B cell (primary cell): ENCODE measurements at regions not wholly inside any gene's neighbourhood (a gene's known extent, or its start where the extent isn't known, plus 50 kb on each side); places are given as distances from the start of the nearest gene placed in this dataset.

Experiments
- ATAC-seq: fragments of 200-7000 bp; cut with Tn5 transposase; one replicate; pipeline ENCODE4 v1.10.0; 2021; ENCODE audit warnings: low read depth, mild to moderate bottlenecking, moderate number of reproducible peaks, moderate library complexity
- CTCF ChIA-PET: fragments of 350-600 bp; sonication (Branson Sonifier 250); formaldehyde crosslinking; loops from one replicate; lab custom pipeline; 2021; ENCODE audit warnings: antibody characterized with exemption, inconsistent platforms; lab: Charles Lee
- POLR2A ChIA-PET: fragments of 350-600 bp; sonication (Branson Sonifier 250); formaldehyde crosslinking; loops from one replicate; lab custom pipeline; 2021; ENCODE audit warnings: antibody characterized with exemption; lab: Charles Lee
- DNase-seq: peaks from one replicate; pipeline ENCODE4 v3.0.0; 2013
- H2AFZ ChIP-seq: 2 replicates; pipeline ENCODE4 v1.6.1; 2012; ENCODE audit warnings: mild to moderate bottlenecking, low read depth, low read length; ENCODE audit not compliant: insufficient read depth, poor library complexity, severe bottlenecking
- H3K27ac ChIP-seq, 2 donors: 1 replicate in 1 of 2; 2 replicates in 1 of 2; pipeline ENCODE4 v1.5.1; 2012 to 2013; ENCODE audit warnings: low read length in 2 of 2, mild to moderate bottlenecking in 2 of 2, moderate library complexity in 1 of 2
- H3K27me3 ChIP-seq, 4 experiments: fragments of 200-600 bp in 1 of 4; sonication (generic) in 1 of 4; replicated peaks in 1 of 4; 1 replicate in 2 of 4; 2 replicates in 2 of 4; pipeline versions ENCODE4 v1.6.1 to v1.7.0; 2013 to 2016; ENCODE audit warnings: low read length in 3 of 4, mild to moderate bottlenecking in 2 of 4, mixed read lengths in 1 of 4, moderate library complexity in 1 of 4; ENCODE audit not compliant: insufficient read depth in 4 of 4, control insufficient read depth in 3 of 4; ENCODE audit errors: control extremely low read depth in 1 of 4
- H3K36me3 ChIP-seq, 2 experiments: replicated peaks in 1 of 2; 1 replicate in 1 of 2; 2 replicates in 1 of 2; pipeline versions ENCODE4 v1.6.1 to v1.7.1; 2013; ENCODE audit warnings: low read length in 1 of 2; ENCODE audit not compliant: insufficient read depth in 2 of 2, control insufficient read depth in 1 of 2; ENCODE audit errors: control extremely low read depth in 1 of 2, extremely low read depth in 1 of 2
- H3K4me1 ChIP-seq, 2 donors: fragments of 200-600 bp in 1 of 2; sonication (generic) in 1 of 2; 1 replicate in 1 of 2; 2 replicates in 1 of 2; pipeline versions ENCODE4 v1.5.1 to v1.6.1; 2013 to 2017; ENCODE audit warnings: low read length in 2 of 2; ENCODE audit not compliant: control insufficient read depth in 2 of 2, insufficient read depth in 2 of 2
- H3K4me2 ChIP-seq: replicated peaks from 2 replicates; pipeline ENCODE3; 2012; ENCODE audit warnings: mild to moderate bottlenecking, low read depth, low read length; ENCODE audit not compliant: poor library complexity, severe bottlenecking
- H3K4me3 ChIP-seq, 5 experiments: fragments of 200-600 bp in 1 of 5; sonication (generic) in 1 of 5; 1 replicate in 3 of 5; 2 replicates in 2 of 5; pipeline versions ENCODE4 v1.5.1 to v1.7.0; 2011 to 2016; ENCODE audit warnings: low read length in 4 of 5, mild to moderate bottlenecking in 4 of 5, low read depth in 2 of 5, control low read depth in 1 of 5, moderate library complexity in 1 of 5; ENCODE audit not compliant: insufficient read depth in 1 of 5; ENCODE audit errors: control extremely low read depth in 1 of 5, extremely low read depth in 1 of 5
- H3K79me2 ChIP-seq: fragments of 200-600 bp; sonication (generic); one replicate; pipeline ENCODE4 v1.6.0; 2016; ENCODE audit warnings: low read length; ENCODE audit not compliant: control insufficient read depth, insufficient read depth
- H3K9ac ChIP-seq: fragments of 200-600 bp; sonication (generic); 2 replicates; pipeline ENCODE4 v1.6.1; 2017; ENCODE audit warnings: mild to moderate bottlenecking, low read length, moderate library complexity
- H3K9me3 ChIP-seq, 3 donors: one replicate each; pipeline versions ENCODE4 v1.6.1 to v1.7.1; 2013; ENCODE audit warnings: low read length in 2 of 3; ENCODE audit not compliant: control insufficient read depth in 2 of 3, insufficient read depth in 1 of 3; ENCODE audit errors: control extremely low read depth in 1 of 3
- H4K20me1 ChIP-seq: 2 replicates; pipeline ENCODE4 v1.6.0; 2012; ENCODE audit warnings: mild to moderate bottlenecking, low read length; ENCODE audit not compliant: insufficient read depth, control insufficient read depth, poor library complexity, severe bottlenecking
- H3K27ac Mint-ChIP-seq: one replicate; pipeline ENCODE4 v1.8.0; 2021; ENCODE audit warnings: mixed read lengths
- H3K27me3 Mint-ChIP-seq: one replicate; pipeline ENCODE4 v1.8.0; 2021; ENCODE audit warnings: mixed read lengths
- H3K4me1 Mint-ChIP-seq: one replicate; pipeline ENCODE4 v1.8.0; 2021; ENCODE audit warnings: mixed read lengths
- H3K4me3 Mint-ChIP-seq: one replicate; pipeline ENCODE4 v1.8.0; 2021; ENCODE audit warnings: mixed read lengths
- H3K9me3 Mint-ChIP-seq: one replicate; pipeline ENCODE4 v1.8.0; 2022; ENCODE audit warnings: mixed read lengths; ENCODE audit not compliant: insufficient read depth
- CTCF ChIP-seq: fragments of 200-600 bp; IDR thresholded peaks from one replicate; pipeline ENCODE4 v1.8.0; 2022; ENCODE audit warnings: antibody characterized with exemption, mild to moderate bottlenecking
- EZH2 ChIP-seq: IDR thresholded peaks from 2 replicates; pipeline ENCODE4 v1.6.1; 2012; ENCODE audit warnings: borderline replicate concordance, low read depth, mild to moderate bottlenecking, moderate library complexity, low read length; ENCODE audit not compliant: insufficient read depth, poor library complexity, severe bottlenecking
- WGBS: methylation state at CpG from one replicate; pipeline ENCODE4 v1.1.5; 2013; ENCODE audit warnings: missing lambda C conversion rate; ENCODE audit not compliant: insufficient coverage; 5-methylcytosine and 5-hydroxymethylcytosine counted together
- intact Hi-C: fragments of 100-400 bp; cut with micrococcal nuclease; formaldehyde crosslinking; loops from one replicate; pipeline ENCODE4 v1.10.0; 2022

- Mint-ChIP-seq H3K27me3 (no peaks in the 10 kb centered on the region), H3K9me3 (no peaks in the 10 kb centered on the region), H3K4me1 (no peaks in the 10 kb centered on the region), H3K4me3 (no peak overlapping the region), H3K27ac (no peak overlapping the region)
- H3K79me2 ChIP-seq = no peaks in the 10 kb centered on the region
- H3K27me3 ChIP-seq = no peaks in the 10 kb centered on the region
- 80% methylated on average over 1 of the region's 3 CpGs for WGBS
- no peak overlapping the region for H2AFZ ChIP-seq
- CTCF ChIA-PET = no interaction called here
- DNase-seq (no peak), ATAC-seq (no peak)
- no peaks in the 10 kb centered on the region for H3K4me1 ChIP-seq
- no peak overlapping the region for H3K4me2 ChIP-seq
- intact Hi-C loops = no loop called here
- no peak overlapping the region for H3K9ac ChIP-seq
- H3K9me3 ChIP-seq = peaks cover 0 to 3% (median 0%) of the 10 kb centered on the region in 3 donors
- H4K20me1 ChIP-seq = no peaks in the 10 kb centered on the region
- no peaks in the 10 kb centered on the region for H3K36me3 ChIP-seq
- H3K4me3 ChIP-seq = no peak overlapping the region
- POLR2A ChIA-PET = no interaction called here
- TF ChIP-seq EZH2 (no peak), CTCF (no peak)
- no peak overlapping the region for H3K27ac ChIP-seq
These were observed 103.4 kb upstream of the TOX3 start for GRCh38 chr16:52650318-52650717.

- no peak overlapping the region for H3K27ac ChIP-seq
- no peaks in the 10 kb centered on the region for H3K79me2 ChIP-seq
- ATAC-seq (no peak), DNase-seq (no peak)
- H3K4me3 ChIP-seq = no peak overlapping the region
- no peaks in the 10 kb centered on the region for H3K9me3 ChIP-seq
- H3K9ac ChIP-seq = no peak overlapping the region
- no peaks in the 10 kb centered on the region for H4K20me1 ChIP-seq
- Mint-ChIP-seq H3K4me1 (no peaks in the 10 kb centered on the region), H3K27me3 (no peaks in the 10 kb centered on the region), H3K27ac (no peak overlapping the region), H3K4me3 (no peak overlapping the region), H3K9me3 (no peaks in the 10 kb centered on the region)
- no peaks in the 10 kb centered on the region for H3K36me3 ChIP-seq
- ChIA-PET CTCF (no interaction called here), POLR2A (no interaction called here)
- no peaks in the 10 kb centered on the region for H3K27me3 ChIP-seq
- intact Hi-C loops = no loop called here
- H2AFZ ChIP-seq = no peak overlapping the region
- TF ChIP-seq CTCF (no peak), EZH2 (no peak)
- H3K4me1 ChIP-seq = no peaks in the 10 kb centered on the region
- H3K4me2 ChIP-seq = no peak overlapping the region
- WGBS = 100% methylated on average over 1 of the region's 1 CpG
These were observed 102.9 kb upstream of the TOX3 start for GRCh38 chr16:52649870-52650269.
